Esophagus squamous epithelium (tissue), 4 donors: ENCODE measurements at regions not wholly inside any gene's neighbourhood (a gene's known extent, or its start where the extent isn't known, plus 50 kb on each side); places are given as distances from the start of the nearest gene placed in this dataset.

Experiments
- POLR2A ChIP-seq, 4 donors: fragments of 450-650 bp; IDR thresholded peaks; one replicate each; pipeline ENCODE4 v1.6.1; 2017; ENCODE audit warnings: antibody characterized with exemption in 4 of 4, mild to moderate bottlenecking in 4 of 4, moderate library complexity in 3 of 4
- TF ChIP-seq, protein P1 (sequence below), 6 experiments: fragments of 450-650 bp in 4 of 6; fragments of 200-600 bp in 2 of 6; sonication (generic) in 2 of 6; IDR thresholded peaks; one replicate each; pipeline ENCODE4 v1.5.1; 2016 to 2019; ENCODE audit warnings: antibody characterized with exemption in 6 of 6, mild to moderate bottlenecking in 4 of 6, moderate library complexity in 4 of 6

DNA sequence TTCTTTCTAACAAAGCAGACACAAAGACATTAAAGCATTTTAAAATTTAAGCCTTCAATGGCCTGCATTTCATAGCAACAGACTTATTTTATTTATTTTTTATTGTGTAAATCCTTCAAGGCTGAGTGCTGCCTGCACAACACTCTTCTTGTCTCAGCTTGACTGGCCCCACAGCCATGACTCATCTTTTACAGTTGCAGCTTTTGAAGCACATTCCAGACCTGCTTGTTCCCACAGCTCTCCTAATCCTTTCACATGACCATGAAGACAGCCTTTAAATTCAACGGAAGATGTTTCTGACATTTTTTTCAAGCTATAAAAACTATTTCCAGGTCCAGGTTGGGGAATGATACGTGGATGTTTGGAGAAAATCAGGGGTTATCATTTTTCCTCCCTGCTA lies 276.9 kb upstream of the TACR3 start:
- TF ChIP-seq, protein P1, sequence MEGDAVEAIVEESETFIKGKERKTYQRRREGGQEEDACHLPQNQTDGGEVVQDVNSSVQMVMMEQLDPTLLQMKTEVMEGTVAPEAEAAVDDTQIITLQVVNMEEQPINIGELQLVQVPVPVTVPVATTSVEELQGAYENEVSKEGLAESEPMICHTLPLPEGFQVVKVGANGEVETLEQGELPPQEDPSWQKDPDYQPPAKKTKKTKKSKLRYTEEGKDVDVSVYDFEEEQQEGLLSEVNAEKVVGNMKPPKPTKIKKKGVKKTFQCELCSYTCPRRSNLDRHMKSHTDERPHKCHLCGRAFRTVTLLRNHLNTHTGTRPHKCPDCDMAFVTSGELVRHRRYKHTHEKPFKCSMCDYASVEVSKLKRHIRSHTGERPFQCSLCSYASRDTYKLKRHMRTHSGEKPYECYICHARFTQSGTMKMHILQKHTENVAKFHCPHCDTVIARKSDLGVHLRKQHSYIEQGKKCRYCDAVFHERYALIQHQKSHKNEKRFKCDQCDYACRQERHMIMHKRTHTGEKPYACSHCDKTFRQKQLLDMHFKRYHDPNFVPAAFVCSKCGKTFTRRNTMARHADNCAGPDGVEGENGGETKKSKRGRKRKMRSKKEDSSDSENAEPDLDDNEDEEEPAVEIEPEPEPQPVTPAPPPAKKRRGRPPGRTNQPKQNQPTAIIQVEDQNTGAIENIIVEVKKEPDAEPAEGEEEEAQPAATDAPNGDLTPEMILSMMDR (IDR thresholded peaks at IDR 0.05) = no peak
- TF ChIP-seq POLR2A (IDR thresholded peaks at IDR 0.05) = no peak
